ENCODE measurements at regions not wholly inside any gene's neighbourhood (a gene's known extent, or its start where the extent isn't known, plus 50 kb on each side); places are given as distances from the start of the nearest gene placed in this dataset.
A peak's percentile ranks its signal among the peaks of the same experiment; 100 is the strongest.
"Not testable (repeated sequence)": the region's sequence is repeated elsewhere in the genome, so short reads cannot be mapped to it uniquely, and the experiment has no call there.

DNA sequence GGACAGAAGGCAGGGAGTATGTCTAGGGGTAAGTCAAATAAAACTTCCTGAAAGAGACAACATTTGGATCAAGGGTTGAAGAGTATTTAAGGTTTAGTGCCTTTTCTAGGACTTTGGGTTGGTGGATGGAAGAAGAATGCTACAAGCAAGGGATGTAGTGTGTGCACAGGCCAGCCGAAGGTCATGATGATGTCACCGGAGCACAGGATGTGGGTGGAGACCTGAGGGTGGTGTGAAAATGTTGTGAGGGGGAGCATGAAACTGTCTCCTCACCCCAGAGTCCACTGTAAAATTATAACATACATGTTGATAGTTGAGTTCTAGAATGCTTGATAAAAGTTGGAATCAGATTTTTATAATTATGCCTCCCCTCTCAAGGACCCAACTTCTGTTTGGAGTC is 553.3 kb upstream of the SGCD start:
- no peak for DNase-seq

GRCh38 chr5:155780260-155780659 is 546.7 kb upstream of the SGCD start:
- DNase-seq = no peak

- no peak for DNase-seq
These were observed 543.7 kb upstream of the SGCD start for GRCh38 chr5:155783246-155783645.

GRCh38 chr5:155783791-155784190 is 543.2 kb upstream of the SGCD start:
- no peak for DNase-seq

- no peak for DNase-seq
These were observed 540.9 kb upstream of the SGCD start for GRCh38 chr5:155786108-155786507.

GRCh38 chr5:155792873-155793272 is 534.1 kb upstream of the SGCD start:
- no peak for DNase-seq

DNA sequence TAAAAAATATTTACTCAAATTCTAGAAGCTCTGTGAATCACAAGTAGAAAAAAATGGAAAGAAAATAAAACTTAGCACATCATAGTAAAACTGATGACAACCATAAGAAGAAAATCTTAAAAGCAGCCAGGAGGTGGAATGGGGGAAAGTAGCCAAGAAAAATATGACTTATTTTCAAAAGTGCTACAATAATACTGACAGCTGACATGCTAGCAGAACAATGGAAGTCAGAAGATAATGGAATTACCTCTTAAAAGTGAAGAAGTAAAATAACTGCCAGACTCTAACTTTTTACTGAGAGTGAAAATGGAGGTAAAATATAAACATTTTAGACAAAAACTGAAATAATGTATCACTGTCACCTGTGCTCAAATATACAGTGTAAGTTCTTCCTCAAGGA is 532.2 kb upstream of the SGCD start:
- DNase-seq = no peak

DNA sequence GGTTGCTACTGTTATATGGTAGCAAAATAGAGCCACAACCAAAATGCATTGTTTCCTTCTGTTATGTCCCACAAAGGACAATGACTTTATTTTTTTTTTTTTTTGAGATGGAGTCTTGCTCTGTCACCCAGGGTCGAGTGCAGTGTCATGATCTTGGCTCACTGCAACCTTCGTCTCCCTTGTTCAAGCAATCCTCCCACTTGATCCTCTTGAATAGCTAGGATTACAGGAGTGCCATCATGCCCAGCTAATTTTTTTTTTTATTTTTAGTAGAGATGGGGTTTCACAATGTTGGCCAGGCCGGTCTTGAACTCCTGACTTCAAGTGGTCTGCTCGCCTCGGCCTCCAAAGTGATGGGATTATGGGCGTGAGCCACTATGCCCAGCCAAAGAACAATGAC is 527.7 kb upstream of the SGCD start:
- DNase-seq = peak; percentile 14

GRCh38 chr5:155807884-155808576 is 518.9 kb upstream of the SGCD start:
- DNase-seq = peak; percentile 49

DNA sequence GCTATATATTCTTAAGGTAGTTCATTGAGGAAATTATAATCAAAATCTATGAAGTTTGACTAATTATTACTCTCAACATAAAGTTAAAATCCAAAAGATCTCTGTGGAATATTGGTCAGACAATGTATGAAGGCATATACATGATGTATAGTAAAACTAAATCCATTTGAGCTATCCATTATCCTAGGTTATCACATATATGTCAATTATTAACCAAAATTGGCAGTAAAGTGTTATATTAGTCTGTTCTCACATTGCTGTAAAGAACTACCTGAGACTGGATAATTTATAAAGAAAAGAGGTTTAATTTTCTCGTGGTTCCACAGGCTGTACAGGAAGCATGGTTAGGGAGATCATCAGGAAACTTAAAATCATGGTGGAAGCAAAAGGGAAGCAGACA is 511.7 kb upstream of the SGCD start:
- no peak for DNase-seq

DNA sequence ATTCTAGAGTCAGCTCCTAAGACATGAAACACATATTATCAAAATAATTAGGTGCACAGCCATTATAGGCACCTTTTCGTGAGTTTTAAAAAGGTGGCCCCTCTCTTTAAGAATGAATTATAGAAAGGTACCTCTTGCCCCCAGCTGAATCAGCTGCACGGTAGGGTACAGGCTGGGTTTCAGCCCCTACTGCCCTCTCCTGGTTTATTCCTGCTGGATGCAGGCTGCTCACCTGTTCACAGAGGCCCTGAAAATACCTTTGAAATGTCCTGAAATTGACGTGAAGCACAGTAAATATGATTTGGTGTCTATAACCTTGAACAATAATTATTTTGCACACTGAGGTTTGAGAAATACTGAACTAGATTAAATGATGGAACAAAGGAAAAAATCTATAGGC is 504.8 kb upstream of the SGCD start:
- no peak for DNase-seq

- no peak for DNase-seq
These were observed 500.1 kb upstream of the SGCD start for GRCh38 chr5:155826611-155827507.

DNA sequence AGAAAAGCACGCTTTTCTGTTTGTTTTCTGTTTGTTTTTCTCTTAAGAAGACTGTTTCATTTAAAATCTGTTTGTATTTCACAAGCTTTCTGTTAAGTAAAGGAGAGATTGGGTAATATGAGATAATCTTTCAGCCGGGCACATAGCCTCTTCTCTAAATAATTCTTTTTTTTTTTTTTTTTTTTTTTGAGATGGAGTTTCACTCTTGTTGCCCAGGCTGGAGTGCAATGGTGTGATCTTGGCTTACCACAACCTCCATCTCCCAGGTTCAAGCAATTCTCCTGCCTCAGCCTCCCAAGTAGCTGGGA is 499.5 kb upstream of the SGCD start:
- DNase-seq = not testable (repeated sequence)

- no peak for DNase-seq
These were observed 499.0 kb upstream of the SGCD start for GRCh38 chr5:155827949-155828348.

GRCh38 chr5:155831491-155831890 is 495.5 kb upstream of the SGCD start:
- DNase-seq = no peak

GRCh38 chr5:155833287-155833686 is 493.7 kb upstream of the SGCD start:
- peak; percentile 48 for DNase-seq

DNA sequence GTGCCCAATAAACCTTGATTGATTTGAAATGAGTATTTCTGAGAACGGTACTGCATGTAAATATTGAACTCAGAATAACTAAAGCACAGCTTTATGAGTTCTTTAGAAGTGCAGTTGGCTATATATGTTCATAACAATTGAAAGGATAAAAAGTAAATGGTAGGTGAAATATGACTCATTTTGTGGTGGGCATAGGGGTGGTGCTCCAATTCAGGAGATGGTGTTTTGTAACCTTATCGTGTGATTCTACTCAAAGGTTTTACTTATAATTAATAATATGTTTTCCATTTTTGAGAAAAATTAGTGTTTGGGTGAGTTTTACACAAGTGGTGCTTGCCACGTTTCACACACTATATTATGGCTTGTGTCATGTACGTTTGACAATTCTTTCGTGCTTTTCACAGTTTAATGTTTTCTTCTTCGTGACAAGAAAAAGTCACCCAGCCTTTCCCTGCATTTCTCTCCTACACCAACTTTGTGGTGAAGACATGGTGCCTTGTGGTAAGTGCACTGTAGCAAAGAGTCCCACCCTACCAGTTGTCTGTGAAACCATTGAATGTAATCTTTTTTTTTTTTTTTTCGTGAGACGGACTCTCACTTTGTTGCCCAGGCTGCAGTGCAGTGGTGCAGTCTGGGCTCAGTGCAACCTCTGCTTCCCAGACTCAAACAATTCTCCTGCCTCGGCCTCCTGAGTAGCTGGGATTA is 492.5 kb upstream of the SGCD start:
- DNase-seq = no peak

GRCh38 chr5:155836089-155836803 is 490.7 kb upstream of the SGCD start:
- DNase-seq = no peak

GRCh38 chr5:155838394-155838793 is 488.6 kb upstream of the SGCD start:
- DNase-seq = no peak

DNA sequence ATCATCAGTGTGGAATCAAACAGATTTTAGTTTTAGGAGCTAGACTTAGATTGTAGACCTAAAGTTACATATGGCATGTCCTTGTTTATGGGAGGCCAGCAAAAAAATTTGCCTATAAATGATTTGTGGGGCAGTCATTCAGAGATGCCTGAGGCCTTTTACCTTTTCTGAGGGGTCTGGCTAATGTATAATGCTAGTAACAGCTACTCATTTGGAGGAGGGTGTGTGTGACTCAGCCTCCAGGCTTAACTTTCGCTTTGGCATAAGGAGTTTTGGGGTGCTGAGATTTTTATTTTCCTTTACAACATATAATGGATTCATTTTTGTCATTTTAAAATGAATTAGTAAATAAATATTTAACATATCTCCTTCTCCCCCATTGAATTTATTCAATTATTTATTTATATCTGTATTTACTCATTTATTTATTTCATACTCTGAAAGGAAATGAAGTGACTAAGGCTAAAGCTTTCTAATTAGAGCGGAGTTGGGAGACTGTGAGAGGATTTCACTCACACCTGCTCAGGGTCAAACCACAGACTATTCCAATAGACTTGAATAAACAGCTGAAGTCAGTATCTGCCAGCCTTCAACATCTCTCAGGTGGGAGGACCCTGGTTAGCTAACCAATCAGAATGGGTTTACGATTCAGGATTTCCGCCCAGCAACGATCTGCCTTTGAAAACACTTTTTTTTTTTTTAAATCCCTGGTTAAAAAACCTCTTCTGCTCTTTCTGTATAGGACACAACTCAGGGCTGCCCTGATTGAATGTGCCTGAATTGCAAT is 487.5 kb upstream of the SGCD start:
- DNase-seq = peak; percentile 59

DNA sequence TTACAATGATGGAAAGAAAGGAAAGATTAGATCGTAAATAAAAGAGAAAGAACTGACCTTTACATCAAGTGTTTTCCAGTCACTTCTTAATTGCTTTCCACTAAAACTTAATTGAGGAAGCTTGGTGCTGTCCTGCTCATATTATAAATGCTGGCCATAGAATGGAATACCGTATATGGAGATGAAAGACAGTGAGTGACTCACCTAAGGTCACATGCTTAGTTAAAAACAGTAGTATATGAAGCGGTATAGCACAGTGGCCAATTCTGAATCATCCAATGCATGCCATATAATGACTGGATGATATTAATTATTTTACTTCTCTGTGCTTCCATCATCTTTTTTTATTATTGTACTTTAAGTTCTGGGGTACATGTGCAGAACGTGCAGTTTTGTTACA is 482.4 kb upstream of the SGCD start:
- no peak for DNase-seq

- peak; percentile 80 for DNase-seq
These were observed 476.6 kb upstream of the SGCD start for GRCh38 chr5:155850370-155850769.

Measured in tongue (tissue), 1 donor.